IMR-90 (cell line): ENCODE measurements at regions not wholly inside any gene's neighbourhood (a gene's known extent, or its start where the extent isn't known, plus 50 kb on each side); places are given as distances from the start of the nearest gene placed in this dataset.

Experiments
- BHLHE40 ChIP-seq: fragments of 150-350 bp; IDR thresholded peaks from 2 replicates; pipeline ENCODE4 v1.6.1; 2016; ENCODE audit warnings: mild to moderate bottlenecking, low read depth, low read length
- CEBPB ChIP-seq: IDR thresholded peaks from 2 replicates; pipeline ENCODE4 v1.6.1; 2012; ENCODE audit warnings: low read depth, low read length, improper control_type of control experiment
- CHD1 ChIP-seq: IDR thresholded peaks from 2 replicates; pipeline ENCODE4 v1.6.1; 2012; ENCODE audit warnings: low read depth, low read length, improper control_type of control experiment
- ELK1 ChIP-seq: fragments of 150-350 bp; IDR thresholded peaks from 2 replicates; pipeline ENCODE4 v1.6.1; 2016; ENCODE audit warnings: low read depth, mild to moderate bottlenecking, low read length, moderate library complexity, borderline replicate concordance
- FOS ChIP-seq: fragments of 150-350 bp; IDR thresholded peaks from 2 replicates; pipeline ENCODE4 v1.6.1; 2016; ENCODE audit warnings: low read depth, low read length
- MAZ ChIP-seq: IDR thresholded peaks from 2 replicates; pipeline ENCODE4 v1.6.1; 2012; ENCODE audit warnings: low read depth, mild to moderate bottlenecking, low read length, improper control_type of control experiment, moderate library complexity, borderline replicate concordance
- NFE2L2 ChIP-seq: fragments of 150-350 bp; IDR thresholded peaks from 2 replicates; pipeline ENCODE4 v1.6.1; 2016; ENCODE audit warnings: low read depth, mild to moderate bottlenecking, low read length
- POLR2A ChIP-seq: IDR thresholded peaks from 2 replicates; pipeline ENCODE4 v1.6.1; 2012; ENCODE audit warnings: mild to moderate bottlenecking, low read depth, low read length
- RAD21 ChIP-seq: IDR thresholded peaks from 2 replicates; pipeline ENCODE4 v1.6.1; 2012; ENCODE audit warnings: low read length, improper control_type of control experiment
- RCOR1 ChIP-seq: IDR thresholded peaks from 2 replicates; pipeline ENCODE4 v1.6.1; 2012; ENCODE audit warnings: mild to moderate bottlenecking, low read length, improper control_type of control experiment; ENCODE audit not compliant: insufficient replicate concordance
- RFX5 ChIP-seq: IDR thresholded peaks from 2 replicates; pipeline ENCODE4 v1.8.0; 2012; ENCODE audit warnings: low read depth, mild to moderate bottlenecking, low read length, moderate library complexity
- SMC3 ChIP-seq: fragments of 150-350 bp; IDR thresholded peaks from 2 replicates; pipeline ENCODE4 v1.6.1; 2016; ENCODE audit warnings: low read depth, mild to moderate bottlenecking, antibody characterized with exemption, low read length, moderate library complexity
- TF ChIP-seq, protein P1 (sequence below): conservative IDR thresholded peaks from 2 replicates; pipeline ENCODE4 v1.5.1; 2012; ENCODE audit warnings: mild to moderate bottlenecking, low read depth, low read length, improper control_type of control experiment
- TF ChIP-seq, protein P2 (sequence below): fragments of 150-350 bp; IDR thresholded peaks from 2 replicates; pipeline ENCODE4 v1.6.1; 2017; ENCODE audit warnings: mild to moderate bottlenecking, antibody characterized with exemption, low read length, low read depth

- TF ChIP-seq, protein P1, sequence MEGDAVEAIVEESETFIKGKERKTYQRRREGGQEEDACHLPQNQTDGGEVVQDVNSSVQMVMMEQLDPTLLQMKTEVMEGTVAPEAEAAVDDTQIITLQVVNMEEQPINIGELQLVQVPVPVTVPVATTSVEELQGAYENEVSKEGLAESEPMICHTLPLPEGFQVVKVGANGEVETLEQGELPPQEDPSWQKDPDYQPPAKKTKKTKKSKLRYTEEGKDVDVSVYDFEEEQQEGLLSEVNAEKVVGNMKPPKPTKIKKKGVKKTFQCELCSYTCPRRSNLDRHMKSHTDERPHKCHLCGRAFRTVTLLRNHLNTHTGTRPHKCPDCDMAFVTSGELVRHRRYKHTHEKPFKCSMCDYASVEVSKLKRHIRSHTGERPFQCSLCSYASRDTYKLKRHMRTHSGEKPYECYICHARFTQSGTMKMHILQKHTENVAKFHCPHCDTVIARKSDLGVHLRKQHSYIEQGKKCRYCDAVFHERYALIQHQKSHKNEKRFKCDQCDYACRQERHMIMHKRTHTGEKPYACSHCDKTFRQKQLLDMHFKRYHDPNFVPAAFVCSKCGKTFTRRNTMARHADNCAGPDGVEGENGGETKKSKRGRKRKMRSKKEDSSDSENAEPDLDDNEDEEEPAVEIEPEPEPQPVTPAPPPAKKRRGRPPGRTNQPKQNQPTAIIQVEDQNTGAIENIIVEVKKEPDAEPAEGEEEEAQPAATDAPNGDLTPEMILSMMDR: no peak
- TF ChIP-seq POLR2A (no peak), CEBPB (no peak), BHLHE40 (no peak), MAZ (no peak), RFX5 (no peak), ELK1 (no peak), SMC3 (no peak), RAD21 (no peak), RCOR1 (no peak), NFE2L2 (no peak), FOS (no peak), CHD1 (no peak)
- TF ChIP-seq, protein P2, sequence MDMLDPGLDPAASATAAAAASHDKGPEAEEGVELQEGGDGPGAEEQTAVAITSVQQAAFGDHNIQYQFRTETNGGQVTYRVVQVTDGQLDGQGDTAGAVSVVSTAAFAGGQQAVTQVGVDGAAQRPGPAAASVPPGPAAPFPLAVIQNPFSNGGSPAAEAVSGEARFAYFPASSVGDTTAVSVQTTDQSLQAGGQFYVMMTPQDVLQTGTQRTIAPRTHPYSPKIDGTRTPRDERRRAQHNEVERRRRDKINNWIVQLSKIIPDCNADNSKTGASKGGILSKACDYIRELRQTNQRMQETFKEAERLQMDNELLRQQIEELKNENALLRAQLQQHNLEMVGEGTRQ: no peak
These were observed 91.8 kb downstream of the PLEKHG1 start for GRCh38 chr6:150691463-150691862.
